SK-N-SH treated with all-trans-retinoic acid at 6 μM for 48 hours (cell line): ENCODE measurements at regions not wholly inside any gene's neighbourhood (a gene's known extent, or its start where the extent isn't known, plus 50 kb on each side); places are given as distances from the start of the nearest gene placed in this dataset.

Experiments used
- ATAC-seq: fragments of 200-7000 bp; cut with Tn5 transposase; 3 replicates; pipeline ENCODE4 v1.9.1; 2020; ENCODE audit warnings: mild to moderate bottlenecking, moderate library complexity
- ARNTL ChIP-seq: fragments of 450-650 bp; formaldehyde crosslinking; IDR thresholded peaks from 2 replicates; pipeline ENCODE4 v1.5.0; 2020; ENCODE audit warnings: low read depth, mild to moderate bottlenecking, moderate library complexity, borderline replicate concordance
- BACH2 ChIP-seq: fragments of 250-450 bp; sonication (Bioruptor Pico); IDR thresholded peaks from 2 replicates; pipeline ENCODE4 v1.9.0; 2021; ENCODE audit warnings: mild to moderate bottlenecking, borderline replicate concordance
- CSDC2 ChIP-seq: fragments of 250-450 bp; sonication (Bioruptor Pico); IDR thresholded peaks from 2 replicates; pipeline ENCODE4 v1.5.0; 2020; ENCODE audit warnings: mild to moderate bottlenecking, moderate library complexity
- ESRRG ChIP-seq: fragments of 250-450 bp; sonication (Bioruptor Pico); IDR thresholded peaks from 2 replicates; pipeline ENCODE4 v1.6.1; 2021; ENCODE audit warnings: mild to moderate bottlenecking
- GLIS3 ChIP-seq: fragments of 250-450 bp; sonication (Bioruptor Pico); IDR thresholded peaks from 2 replicates; pipeline ENCODE4 v1.5.0; 2020; ENCODE audit warnings: mild to moderate bottlenecking, moderate library complexity
- ISL1 ChIP-seq: fragments of 250-450 bp; sonication (Bioruptor Pico); IDR thresholded peaks from 2 replicates; pipeline ENCODE4 v2.1.2; 2022; ENCODE audit warnings: mild to moderate bottlenecking, moderate library complexity
- OSR1 ChIP-seq: fragments of 250-450 bp; sonication (Bioruptor Pico); IDR thresholded peaks from 2 replicates; pipeline ENCODE4 v1.8.0; 2022; ENCODE audit warnings: moderate library complexity, mild to moderate bottlenecking, inconsistent platforms
- PPARA ChIP-seq: fragments of 250-450 bp; sonication (Bioruptor Pico); IDR thresholded peaks from 2 replicates; pipeline ENCODE4 v1.5.0; 2020; ENCODE audit warnings: mild to moderate bottlenecking, borderline replicate concordance
- RARB ChIP-seq: fragments of 250-450 bp; sonication (Bioruptor Pico); IDR thresholded peaks from 2 replicates; pipeline ENCODE4 v1.8.0; 2021; ENCODE audit warnings: mild to moderate bottlenecking, moderate library complexity
- SNAI2 ChIP-seq: fragments of 250-450 bp; sonication (Bioruptor Pico); IDR thresholded peaks from 2 replicates; pipeline ENCODE4 v1.5.0; 2020; ENCODE audit warnings: mild to moderate bottlenecking, moderate library complexity
- TCF4 ChIP-seq: fragments of 250-450 bp; sonication (Bioruptor Pico); IDR thresholded peaks from 2 replicates; pipeline ENCODE4 v1.8.0; 2021; ENCODE audit warnings: mild to moderate bottlenecking, moderate library complexity, borderline replicate concordance
- TOX ChIP-seq: fragments of 250-450 bp; sonication (Bioruptor Pico); IDR thresholded peaks from 2 replicates; pipeline ENCODE4 v1.8.0; 2021; ENCODE audit warnings: mild to moderate bottlenecking, moderate library complexity, borderline replicate concordance
- ZC3H10 ChIP-seq: fragments of 250-450 bp; sonication (Bioruptor Pico); IDR thresholded peaks from 2 replicates; pipeline ENCODE4 v1.5.1; 2021; ENCODE audit warnings: mild to moderate bottlenecking, moderate library complexity
- ZNF565 ChIP-seq: fragments of 450-650 bp; formaldehyde crosslinking; conservative IDR thresholded peaks from 2 replicates; pipeline ENCODE4 v1.5.0; 2020; ENCODE audit warnings: low read depth, mild to moderate bottlenecking, moderate library complexity
- ZNF70 ChIP-seq: fragments of 450-650 bp; formaldehyde crosslinking; IDR thresholded peaks from 2 replicates; pipeline ENCODE4 v1.5.0; 2020; ENCODE audit warnings: mild to moderate bottlenecking, moderate library complexity
- ZNF8 ChIP-seq: fragments of 450-650 bp; formaldehyde crosslinking; IDR thresholded peaks from 2 replicates; pipeline ENCODE4 v1.5.0; 2020; ENCODE audit warnings: mild to moderate bottlenecking, moderate library complexity
- TF ChIP-seq, protein P1 (sequence below): fragments of 250-450 bp; sonication (Bioruptor Pico); IDR thresholded peaks from 2 replicates; pipeline ENCODE4 v1.8.0; 2020; ENCODE audit warnings: mild to moderate bottlenecking, moderate library complexity, borderline replicate concordance
- TF ChIP-seq, protein P2 (sequence below): fragments of 250-450 bp; sonication (Bioruptor Pico); IDR thresholded peaks from 2 replicates; pipeline ENCODE4 v1.8.0; 2021; ENCODE audit warnings: low read depth, mild to moderate bottlenecking, moderate library complexity, borderline replicate concordance
- TF ChIP-seq, protein P3 (sequence below): fragments of 250-450 bp; sonication (Bioruptor Pico); IDR thresholded peaks from 2 replicates; pipeline ENCODE4 v1.5.1; 2020; ENCODE audit warnings: low read depth, mild to moderate bottlenecking, moderate library complexity
- TF ChIP-seq, protein P4 (sequence below): fragments of 250-450 bp; sonication (Bioruptor Pico); IDR thresholded peaks from 2 replicates; pipeline ENCODE4 v1.5.1; 2021; ENCODE audit warnings: mild to moderate bottlenecking, moderate library complexity

DNA sequence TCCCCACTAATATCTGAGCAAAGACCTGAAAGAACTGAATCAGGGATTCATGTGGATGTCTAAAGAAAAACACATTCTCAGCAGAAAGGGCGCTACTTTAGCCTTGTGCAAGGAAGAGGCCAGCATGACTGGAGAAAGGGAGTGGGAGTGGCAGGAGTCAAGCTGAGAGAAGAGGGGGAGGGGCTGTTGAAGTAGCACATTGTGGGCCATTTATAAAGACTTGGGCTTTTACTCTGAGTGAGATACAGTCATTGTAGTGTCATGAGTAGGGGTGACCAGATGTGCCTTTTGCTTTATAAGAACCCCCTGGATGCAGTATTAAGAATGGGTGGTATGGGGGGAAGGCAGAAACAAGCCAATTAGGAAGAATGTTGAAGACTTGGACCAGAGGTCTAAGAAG lies 452.8 kb downstream of the ENC1 start:
- TF ChIP-seq RARB (no peak), CSDC2 (CRISPR knock-in tag) (no peak), ZNF8 (no peak), SNAI2 (CRISPR knock-in tag) (no peak)
- TF ChIP-seq, protein P1, sequence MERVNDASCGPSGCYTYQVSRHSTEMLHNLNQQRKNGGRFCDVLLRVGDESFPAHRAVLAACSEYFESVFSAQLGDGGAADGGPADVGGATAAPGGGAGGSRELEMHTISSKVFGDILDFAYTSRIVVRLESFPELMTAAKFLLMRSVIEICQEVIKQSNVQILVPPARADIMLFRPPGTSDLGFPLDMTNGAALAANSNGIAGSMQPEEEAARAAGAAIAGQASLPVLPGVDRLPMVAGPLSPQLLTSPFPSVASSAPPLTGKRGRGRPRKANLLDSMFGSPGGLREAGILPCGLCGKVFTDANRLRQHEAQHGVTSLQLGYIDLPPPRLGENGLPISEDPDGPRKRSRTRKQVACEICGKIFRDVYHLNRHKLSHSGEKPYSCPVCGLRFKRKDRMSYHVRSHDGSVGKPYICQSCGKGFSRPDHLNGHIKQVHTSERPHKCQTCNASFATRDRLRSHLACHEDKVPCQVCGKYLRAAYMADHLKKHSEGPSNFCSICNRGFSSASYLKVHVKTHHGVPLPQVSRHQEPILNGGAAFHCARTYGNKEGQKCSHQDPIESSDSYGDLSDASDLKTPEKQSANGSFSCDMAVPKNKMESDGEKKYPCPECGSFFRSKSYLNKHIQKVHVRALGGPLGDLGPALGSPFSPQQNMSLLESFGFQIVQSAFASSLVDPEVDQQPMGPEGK (CRISPR knock-in tag) = no peak
- TF ChIP-seq, protein P2, sequence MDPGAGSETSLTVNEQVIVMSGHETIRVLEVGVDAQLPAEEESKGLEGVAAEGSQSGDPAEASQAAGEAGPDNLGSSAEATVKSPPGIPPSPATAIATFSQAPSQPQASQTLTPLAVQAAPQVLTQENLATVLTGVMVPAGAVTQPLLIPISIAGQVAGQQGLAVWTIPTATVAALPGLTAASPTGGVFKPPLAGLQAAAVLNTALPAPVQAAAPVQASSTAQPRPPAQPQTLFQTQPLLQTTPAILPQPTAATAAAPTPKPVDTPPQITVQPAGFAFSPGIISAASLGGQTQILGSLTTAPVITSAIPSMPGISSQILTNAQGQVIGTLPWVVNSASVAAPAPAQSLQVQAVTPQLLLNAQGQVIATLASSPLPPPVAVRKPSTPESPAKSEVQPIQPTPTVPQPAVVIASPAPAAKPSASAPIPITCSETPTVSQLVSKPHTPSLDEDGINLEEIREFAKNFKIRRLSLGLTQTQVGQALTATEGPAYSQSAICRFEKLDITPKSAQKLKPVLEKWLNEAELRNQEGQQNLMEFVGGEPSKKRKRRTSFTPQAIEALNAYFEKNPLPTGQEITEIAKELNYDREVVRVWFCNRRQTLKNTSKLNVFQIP (CRISPR knock-in tag) = no peak
- TF ChIP-seq, protein P3, sequence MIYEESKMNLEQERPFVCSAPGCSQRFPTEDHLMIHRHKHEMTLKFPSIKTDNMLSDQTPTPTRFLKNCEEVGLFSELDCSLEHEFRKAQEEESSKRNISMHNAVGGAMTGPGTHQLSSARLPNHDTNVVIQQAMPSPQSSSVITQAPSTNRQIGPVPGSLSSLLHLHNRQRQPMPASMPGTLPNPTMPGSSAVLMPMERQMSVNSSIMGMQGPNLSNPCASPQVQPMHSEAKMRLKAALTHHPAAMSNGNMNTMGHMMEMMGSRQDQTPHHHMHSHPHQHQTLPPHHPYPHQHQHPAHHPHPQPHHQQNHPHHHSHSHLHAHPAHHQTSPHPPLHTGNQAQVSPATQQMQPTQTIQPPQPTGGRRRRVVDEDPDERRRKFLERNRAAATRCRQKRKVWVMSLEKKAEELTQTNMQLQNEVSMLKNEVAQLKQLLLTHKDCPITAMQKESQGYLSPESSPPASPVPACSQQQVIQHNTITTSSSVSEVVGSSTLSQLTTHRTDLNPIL (CRISPR knock-in tag) = no peak
- TF ChIP-seq, protein P4, sequence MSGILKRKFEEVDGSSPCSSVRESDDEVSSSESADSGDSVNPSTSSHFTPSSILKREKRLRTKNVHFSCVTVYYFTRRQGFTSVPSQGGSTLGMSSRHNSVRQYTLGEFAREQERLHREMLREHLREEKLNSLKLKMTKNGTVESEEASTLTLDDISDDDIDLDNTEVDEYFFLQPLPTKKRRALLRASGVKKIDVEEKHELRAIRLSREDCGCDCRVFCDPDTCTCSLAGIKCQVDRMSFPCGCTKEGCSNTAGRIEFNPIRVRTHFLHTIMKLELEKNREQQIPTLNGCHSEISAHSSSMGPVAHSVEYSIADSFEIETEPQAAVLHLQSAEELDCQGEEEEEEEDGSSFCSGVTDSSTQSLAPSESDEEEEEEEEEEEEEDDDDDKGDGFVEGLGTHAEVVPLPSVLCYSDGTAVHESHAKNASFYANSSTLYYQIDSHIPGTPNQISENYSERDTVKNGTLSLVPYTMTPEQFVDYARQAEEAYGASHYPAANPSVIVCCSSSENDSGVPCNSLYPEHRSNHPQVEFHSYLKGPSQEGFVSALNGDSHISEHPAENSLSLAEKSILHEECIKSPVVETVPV (CRISPR knock-in tag) = no peak
- ATAC-seq = no peak

DNA sequence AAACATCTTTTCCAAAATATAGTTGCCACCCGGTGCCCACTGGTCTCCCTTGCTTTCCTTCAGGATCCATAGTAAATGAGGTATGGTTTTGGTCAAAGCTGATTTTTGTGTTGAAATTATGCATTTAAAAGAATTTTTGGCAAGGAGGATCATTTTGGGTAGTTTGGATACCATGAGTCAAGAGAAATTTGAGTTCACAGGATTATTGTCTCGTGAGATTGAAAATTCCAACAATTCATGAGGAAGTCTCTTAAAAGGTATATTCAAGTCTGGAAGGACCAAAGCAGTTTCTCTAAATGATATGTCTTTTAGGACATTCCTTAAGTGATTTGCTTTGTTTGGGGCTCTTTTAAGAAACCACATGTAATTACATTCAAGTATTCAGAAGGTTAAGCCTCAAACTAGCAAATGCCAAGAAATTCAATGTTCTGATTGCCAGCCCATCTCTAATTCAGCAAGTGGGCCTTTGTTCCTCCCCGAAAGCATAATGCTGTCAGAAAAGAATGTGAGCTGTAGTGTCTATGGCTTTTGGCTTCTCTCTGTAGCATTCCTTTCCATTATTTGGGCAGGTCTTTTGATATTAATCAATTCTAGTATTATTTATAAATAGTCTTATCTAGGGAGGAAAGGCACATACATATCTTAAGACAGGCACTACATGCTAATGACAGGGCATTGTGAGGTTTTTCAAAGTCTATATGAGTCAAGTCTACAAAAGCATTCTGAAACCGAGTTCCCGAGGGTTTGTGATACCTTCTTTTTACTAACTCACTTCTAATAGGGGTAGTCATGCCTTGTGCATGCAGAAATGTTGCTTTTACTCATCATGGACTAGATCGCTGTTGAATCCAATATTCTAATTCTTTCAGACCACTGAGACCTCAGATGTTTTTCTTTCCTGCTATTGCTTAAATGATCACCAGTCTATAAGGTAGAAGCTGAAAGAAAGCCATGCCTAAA lies 453.9 kb downstream of the ENC1 start:
- TF ChIP-seq, protein P1 (CRISPR knock-in tag) = no peak
- TF ChIP-seq ZNF8 (no peak), ISL1 (CRISPR knock-in tag) (peak; percentile 42; the same call in 1 of the 2 replicates)
- no peak for ATAC-seq

DNA sequence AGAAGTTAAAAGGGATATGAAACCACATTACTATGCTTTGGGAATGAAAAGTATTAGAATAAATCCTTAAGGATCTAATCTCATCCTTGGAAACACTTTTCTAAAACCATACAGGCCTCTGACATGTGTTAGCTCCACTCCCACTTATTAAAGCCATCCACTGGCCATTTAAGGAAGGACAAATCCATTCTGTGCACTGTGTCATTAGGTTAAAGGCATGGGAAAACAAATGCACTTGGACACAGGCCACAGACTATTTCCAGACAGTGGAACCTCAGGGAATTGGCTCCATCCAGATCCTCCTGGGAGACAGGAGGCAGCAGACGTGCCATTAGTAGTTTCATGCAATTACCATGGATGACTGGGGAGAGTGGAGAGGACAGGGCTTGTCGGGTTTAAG lies 454.9 kb downstream of the ENC1 start:
- peak; percentile 55 for ATAC-seq
- no peak for TF ChIP-seq PPARA (CRISPR knock-in tag)
- TF ChIP-seq ARNTL (CRISPR knock-in tag) = no peak
- no peak for TF ChIP-seq CSDC2 (CRISPR knock-in tag)
- no peak for TF ChIP-seq SNAI2 (CRISPR knock-in tag)
- TF ChIP-seq, protein P3 (CRISPR knock-in tag) = no peak
- TF ChIP-seq ZC3H10 (CRISPR knock-in tag) = no peak
- TF ChIP-seq, protein P2 (CRISPR knock-in tag) = no peak
- TF ChIP-seq, protein P1 (CRISPR knock-in tag) = no peak
- peak; percentile 33; the same call in 1 of the 2 replicates for TF ChIP-seq ISL1 (CRISPR knock-in tag)
- no peak for TF ChIP-seq RARB
- no peak for TF ChIP-seq OSR1
- no peak for TF ChIP-seq ZNF565 (CRISPR knock-in tag)
- TF ChIP-seq BACH2 (CRISPR knock-in tag) = no peak
- no peak for TF ChIP-seq TOX (CRISPR knock-in tag)
- TF ChIP-seq ZNF70 (CRISPR knock-in tag) = no peak
- peak; percentile 21; the same call in 1 of the 2 replicates for TF ChIP-seq TCF4 (CRISPR knock-in tag)
- no peak for TF ChIP-seq ESRRG (CRISPR knock-in tag)
- no peak for TF ChIP-seq ZNF8
- TF ChIP-seq GLIS3 (CRISPR knock-in tag) = no peak
